ENCODE measurements at regions not wholly inside any gene's neighbourhood (a gene's known extent, or its start where the extent isn't known, plus 50 kb on each side); places are given as distances from the start of the nearest gene placed in this dataset.

DNA sequence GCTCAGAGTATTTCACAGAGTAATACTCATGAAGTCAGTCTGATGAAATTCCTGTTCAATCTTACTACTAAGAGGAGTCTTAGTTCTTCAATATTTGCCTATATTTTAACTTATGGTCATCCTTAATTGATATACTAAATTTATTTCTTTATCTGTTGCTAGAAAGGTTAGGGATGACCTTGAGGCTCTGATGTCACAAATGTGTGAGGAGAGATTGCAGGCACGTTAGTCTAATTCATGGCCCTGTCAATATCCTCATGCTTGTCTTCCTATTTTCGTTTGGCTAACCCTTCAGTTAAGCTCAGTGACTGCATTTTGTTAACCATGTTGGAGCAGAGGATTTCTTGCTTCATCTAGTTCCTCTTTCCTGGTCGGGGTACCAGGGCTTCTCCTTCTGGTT, 704.7 kb upstream of the COBL start:
- DNase-seq (ENCODE audit: low read depth): no peak
- no peak overlapping the region for H3K4me3 ChIP-seq (ENCODE audit: low read depth, low read length)
- TF ChIP-seq, protein P1, sequence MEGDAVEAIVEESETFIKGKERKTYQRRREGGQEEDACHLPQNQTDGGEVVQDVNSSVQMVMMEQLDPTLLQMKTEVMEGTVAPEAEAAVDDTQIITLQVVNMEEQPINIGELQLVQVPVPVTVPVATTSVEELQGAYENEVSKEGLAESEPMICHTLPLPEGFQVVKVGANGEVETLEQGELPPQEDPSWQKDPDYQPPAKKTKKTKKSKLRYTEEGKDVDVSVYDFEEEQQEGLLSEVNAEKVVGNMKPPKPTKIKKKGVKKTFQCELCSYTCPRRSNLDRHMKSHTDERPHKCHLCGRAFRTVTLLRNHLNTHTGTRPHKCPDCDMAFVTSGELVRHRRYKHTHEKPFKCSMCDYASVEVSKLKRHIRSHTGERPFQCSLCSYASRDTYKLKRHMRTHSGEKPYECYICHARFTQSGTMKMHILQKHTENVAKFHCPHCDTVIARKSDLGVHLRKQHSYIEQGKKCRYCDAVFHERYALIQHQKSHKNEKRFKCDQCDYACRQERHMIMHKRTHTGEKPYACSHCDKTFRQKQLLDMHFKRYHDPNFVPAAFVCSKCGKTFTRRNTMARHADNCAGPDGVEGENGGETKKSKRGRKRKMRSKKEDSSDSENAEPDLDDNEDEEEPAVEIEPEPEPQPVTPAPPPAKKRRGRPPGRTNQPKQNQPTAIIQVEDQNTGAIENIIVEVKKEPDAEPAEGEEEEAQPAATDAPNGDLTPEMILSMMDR (IDR thresholded peaks at IDR 0.05; ENCODE audit: low read depth, low read length, missing control alignments): no peak

DNA sequence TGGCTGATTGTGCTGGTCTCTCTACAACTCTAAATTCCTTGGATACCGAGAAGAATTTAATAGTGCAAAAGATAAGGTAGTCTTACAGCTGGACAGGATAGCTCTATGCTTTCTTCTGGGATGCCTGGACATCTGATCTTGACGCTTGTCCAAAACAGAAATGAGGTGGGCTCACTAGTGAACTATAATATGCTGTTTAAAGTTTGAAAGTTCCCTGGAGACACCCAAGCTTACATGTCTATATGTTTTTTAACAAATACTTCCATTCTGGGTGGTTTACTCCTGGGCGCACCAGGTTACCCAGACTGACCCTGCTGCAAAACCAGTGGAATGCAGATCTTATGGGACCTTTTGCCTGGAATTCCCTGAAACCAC, 702.1 kb upstream of the COBL start:
- no peak overlapping the region for H3K4me3 ChIP-seq (ENCODE audit: low read depth, low read length)
- TF ChIP-seq, protein P1 (IDR thresholded peaks at IDR 0.05; ENCODE audit: low read depth, low read length, missing control alignments): no peak
- DNase-seq (ENCODE audit: low read depth): no peak

DNA sequence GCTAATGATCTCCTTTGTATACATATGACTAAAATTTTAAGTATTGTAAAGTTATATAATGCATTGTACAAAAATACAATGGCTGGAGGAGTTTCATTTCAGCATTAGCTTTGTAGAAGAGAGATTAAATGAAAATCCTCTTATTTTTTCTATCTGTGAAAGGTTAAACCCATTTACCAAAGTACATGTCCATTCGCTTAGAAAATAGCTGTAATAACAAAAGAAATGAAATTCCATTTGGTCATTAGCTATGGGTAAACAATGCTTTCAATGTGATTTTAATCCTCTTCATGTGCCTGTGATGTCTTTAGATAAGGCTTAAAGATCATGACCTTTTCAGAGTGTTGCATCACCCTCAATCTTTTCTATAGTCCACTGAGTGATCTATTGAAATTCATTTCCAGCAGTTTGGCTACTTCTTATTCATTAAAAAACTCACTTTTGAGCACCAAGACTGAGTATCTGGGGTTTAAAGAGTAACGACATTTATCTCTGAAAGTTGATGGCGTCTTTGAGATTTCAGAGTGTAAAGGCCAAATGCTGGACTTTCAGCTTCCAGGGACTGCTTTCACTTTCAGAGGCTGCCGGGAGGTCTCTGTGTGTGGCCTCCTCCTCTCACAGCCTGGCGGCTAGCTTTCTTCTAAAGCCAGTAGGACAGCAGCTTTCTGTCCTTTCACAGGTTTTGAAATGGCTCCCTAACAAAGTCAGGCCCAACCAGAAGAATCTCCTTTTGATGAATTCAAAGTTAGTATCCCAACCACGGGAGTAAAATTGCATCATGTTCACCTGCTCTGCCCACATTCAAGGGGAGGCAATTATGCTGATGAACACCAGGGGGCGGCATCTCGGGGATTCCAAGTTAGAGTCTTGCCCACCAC, 701.4 kb upstream of the COBL start:
- TF ChIP-seq, protein P1 (IDR thresholded peaks at IDR 0.05; ENCODE audit: low read depth, low read length, missing control alignments): peak; percentile 37
- H3K4me3 ChIP-seq (ENCODE audit: low read depth, low read length): no peak overlapping the region
- DNase-seq (ENCODE audit: low read depth): no peak

DNA sequence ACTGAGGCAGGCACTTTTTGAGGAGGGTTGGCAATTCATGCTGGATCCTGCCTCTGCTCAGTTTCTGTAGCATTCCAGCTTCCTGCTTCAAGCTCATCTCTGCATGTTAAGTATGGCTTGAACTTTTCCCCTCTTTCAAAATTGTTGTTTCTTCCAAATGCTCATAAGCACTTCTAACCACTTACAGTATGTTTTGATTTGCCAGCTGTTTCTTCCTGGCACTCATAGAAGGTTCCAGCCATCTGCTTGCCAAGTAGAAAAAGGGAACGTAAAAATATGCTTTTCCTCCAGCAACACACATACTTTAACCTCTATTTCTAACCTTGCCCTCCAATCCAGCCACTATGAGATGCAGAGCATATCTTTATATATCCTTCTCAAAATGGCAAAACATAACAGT, 692.6 kb upstream of the COBL start:
- no peak overlapping the region for H3K4me3 ChIP-seq (ENCODE audit: low read depth, low read length)
- TF ChIP-seq, protein P1 (IDR thresholded peaks at IDR 0.05; ENCODE audit: low read depth, low read length, missing control alignments): no peak
- DNase-seq (ENCODE audit: low read depth): no peak

DNA sequence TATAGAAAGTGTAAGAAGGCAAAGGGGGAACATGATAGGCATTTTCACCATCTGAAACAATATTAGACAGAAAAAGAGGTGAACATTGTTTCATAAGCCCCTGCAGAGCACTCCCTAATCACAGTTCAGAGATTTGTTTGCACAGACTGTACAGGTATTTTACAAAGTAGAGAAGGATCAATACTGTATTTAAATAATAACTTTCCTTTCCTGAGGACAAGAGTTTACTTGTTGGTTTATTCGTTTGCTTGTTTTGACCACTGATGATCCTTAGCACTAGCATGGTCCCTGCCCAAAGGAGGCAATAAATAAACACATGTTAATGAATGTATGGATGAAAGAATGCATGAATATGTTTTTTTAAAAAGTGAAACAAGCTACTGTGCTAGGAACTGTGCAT, 690.1 kb upstream of the COBL start:
- no peak overlapping the region for H3K4me3 ChIP-seq (ENCODE audit: low read depth, low read length)
- TF ChIP-seq, protein P1 (IDR thresholded peaks at IDR 0.05; ENCODE audit: low read depth, low read length, missing control alignments): no peak
- DNase-seq (ENCODE audit: low read depth): no peak

DNA sequence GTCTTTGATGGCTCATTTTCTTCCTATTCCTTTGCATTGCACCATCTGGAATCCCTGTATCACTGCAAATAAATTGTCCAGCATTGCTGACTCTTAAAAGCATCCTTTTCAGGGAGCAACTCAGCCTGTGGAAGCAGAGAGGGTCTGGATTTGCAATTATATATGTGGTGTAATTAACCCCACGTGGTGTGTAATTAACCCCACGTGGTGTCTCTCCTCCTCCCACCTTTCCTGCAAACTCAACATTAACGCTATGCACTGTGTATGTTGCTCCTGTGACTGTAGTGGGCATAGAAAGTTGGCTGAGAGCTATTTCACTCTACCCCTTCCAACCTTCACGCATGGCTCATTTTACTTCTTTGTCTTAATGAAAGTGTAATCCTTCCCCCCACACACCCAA, 689.0 kb upstream of the COBL start:
- DNase-seq (ENCODE audit: low read depth): no peak
- no peak overlapping the region for H3K4me3 ChIP-seq (ENCODE audit: low read depth, low read length)
- TF ChIP-seq, protein P1 (IDR thresholded peaks at IDR 0.05; ENCODE audit: low read depth, low read length, missing control alignments): no peak
